ENCODE measurements at regions not wholly inside any gene's neighbourhood (a gene's known extent, or its start where the extent isn't known, plus 50 kb on each side); places are given as distances from the start of the nearest gene placed in this dataset.

GRCh38 chr6:21526974-21527373, 66.6 kb upstream of the SOX4 start:
- DNase-seq (ENCODE audit: low read depth in 1 of 2, low spot score in 1 of 2), result no peak

GRCh38 chr6:21527731-21528130, 65.8 kb upstream of the SOX4 start:
- no peak overlapping the region for H3K4me3 ChIP-seq (replicated peaks; ENCODE audit: insufficient read depth, low read length)
- TF ChIP-seq POLR2AphosphoS5 (IDR thresholded peaks at IDR 0.05; ENCODE audit: low read depth) (no peak), CTCF (IDR thresholded peaks at IDR 0.05; ENCODE audit: insufficient read depth, low read length) (no peak)
- no peak for DNase-seq (ENCODE audit: low read depth in 1 of 2, low spot score in 1 of 2)
- H3K27me3 ChIP-seq (ENCODE audit: insufficient read depth, poor library complexity, severe bottlenecking), result no peaks in the 10 kb centered on the region
- H3K27ac ChIP-seq (replicated peaks), result no peak overlapping the region

More at GRCh38 chr6:21526974-21527373, 66.6 kb upstream of the SOX4 start:
- H3K27ac ChIP-seq (replicated peaks), result no peak overlapping the region
- no peak overlapping the region for H3K4me3 ChIP-seq (replicated peaks; ENCODE audit: insufficient read depth, low read length)
- TF ChIP-seq POLR2AphosphoS5 (IDR thresholded peaks at IDR 0.05; ENCODE audit: low read depth), result no peak
- no peak for TF ChIP-seq CTCF (IDR thresholded peaks at IDR 0.05; ENCODE audit: insufficient read depth, low read length)
- TF ChIP-seq SPI1 (IDR thresholded peaks at IDR 0.05; ENCODE audit: borderline replicate concordance, low read depth), result no peak
- no peak for TF ChIP-seq REST (IDR thresholded peaks at IDR 0.05; ENCODE audit: insufficient replicate concordance, low read depth)
- no peak for TF ChIP-seq GABPA (IDR thresholded peaks at IDR 0.05; ENCODE audit: low read depth)
- no peaks in the 10 kb centered on the region for H3K27me3 ChIP-seq (ENCODE audit: insufficient read depth, poor library complexity, severe bottlenecking)

GRCh38 chr6:21529431-21529830, 64.1 kb upstream of the SOX4 start:
- no peak overlapping the region for H3K4me3 ChIP-seq (replicated peaks; ENCODE audit: insufficient read depth, low read length)
- DNase-seq (ENCODE audit: low read depth in 1 of 2, low spot score in 1 of 2), result no peak
- H3K27me3 ChIP-seq (ENCODE audit: insufficient read depth, poor library complexity, severe bottlenecking), result no peaks in the 10 kb centered on the region
- no peak overlapping the region for H3K27ac ChIP-seq (replicated peaks)
- no peak for TF ChIP-seq CTCF (IDR thresholded peaks at IDR 0.05; ENCODE audit: insufficient read depth, low read length)
- TF ChIP-seq SPI1 (IDR thresholded peaks at IDR 0.05; ENCODE audit: borderline replicate concordance, low read depth), result no peak
- TF ChIP-seq REST (IDR thresholded peaks at IDR 0.05; ENCODE audit: insufficient replicate concordance, low read depth), result no peak
- no peak for TF ChIP-seq POLR2AphosphoS5 (IDR thresholded peaks at IDR 0.05; ENCODE audit: low read depth)
- TF ChIP-seq GABPA (IDR thresholded peaks at IDR 0.05; ENCODE audit: low read depth), result no peak

- Histone ChIP-seq H3K4me3 (replicated peaks; ENCODE audit: insufficient read depth, low read length) (no peak overlapping the region), H3K27ac (replicated peaks) (no peak overlapping the region), H3K27me3 (ENCODE audit: insufficient read depth, poor library complexity, severe bottlenecking) (no peaks in the 10 kb centered on the region)
- TF ChIP-seq GABPA (IDR thresholded peaks at IDR 0.05; ENCODE audit: low read depth) (no peak), CTCF (IDR thresholded peaks at IDR 0.05; ENCODE audit: insufficient read depth, low read length) (no peak), POLR2AphosphoS5 (IDR thresholded peaks at IDR 0.05; ENCODE audit: low read depth) (no peak), REST (IDR thresholded peaks at IDR 0.05; ENCODE audit: insufficient replicate concordance, low read depth) (no peak), SPI1 (IDR thresholded peaks at IDR 0.05; ENCODE audit: borderline replicate concordance, low read depth) (no peak)
- DNase-seq (ENCODE audit: low read depth in 1 of 2, low spot score in 1 of 2), result no peak
Observed at GRCh38 chr6:21531393-21531792, 62.2 kb upstream of the SOX4 start.

All from HL-60 (cell line).